IMR-90 (cell line): ENCODE measurements at regions not wholly inside any gene's neighbourhood (a gene's known extent, or its start where the extent isn't known, plus 50 kb on each side); places are given as distances from the start of the nearest gene placed in this dataset.

Source experiments
- BHLHE40 ChIP-seq: fragments of 150-350 bp; IDR thresholded peaks from 2 replicates; pipeline ENCODE4 v1.6.1; 2016; ENCODE audit warnings: mild to moderate bottlenecking, low read depth, low read length
- POLR2A ChIP-seq: IDR thresholded peaks from 2 replicates; pipeline ENCODE4 v1.6.1; 2012; ENCODE audit warnings: mild to moderate bottlenecking, low read depth, low read length
- RFX5 ChIP-seq: IDR thresholded peaks from 2 replicates; pipeline ENCODE4 v1.8.0; 2012; ENCODE audit warnings: low read depth, mild to moderate bottlenecking, low read length, moderate library complexity
- TF ChIP-seq, protein P1 (sequence below): conservative IDR thresholded peaks from 2 replicates; pipeline ENCODE4 v1.5.1; 2012; ENCODE audit warnings: mild to moderate bottlenecking, low read depth, low read length, improper control_type of control experiment

DNA sequence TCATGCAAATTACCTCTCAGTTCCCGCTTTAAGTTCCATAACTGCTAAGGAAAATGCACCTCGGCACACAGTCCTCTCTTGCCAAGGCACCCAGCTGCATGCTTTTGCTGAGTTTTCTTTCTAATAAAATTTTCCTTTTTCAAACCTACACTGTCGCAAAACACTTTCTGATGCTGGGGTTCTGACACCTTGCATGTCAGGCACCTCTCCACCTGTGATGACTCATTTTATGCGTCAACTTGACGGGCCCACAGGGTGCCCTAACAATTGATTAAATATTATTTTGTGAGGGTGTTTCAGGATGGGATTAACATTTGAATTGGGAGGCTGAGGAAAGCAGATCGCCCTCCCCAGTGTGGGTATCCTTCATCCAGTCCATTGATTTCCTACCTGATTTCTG lies 291.0 kb upstream of the STS start:
- no peak for TF ChIP-seq RFX5
- TF ChIP-seq, protein P1, sequence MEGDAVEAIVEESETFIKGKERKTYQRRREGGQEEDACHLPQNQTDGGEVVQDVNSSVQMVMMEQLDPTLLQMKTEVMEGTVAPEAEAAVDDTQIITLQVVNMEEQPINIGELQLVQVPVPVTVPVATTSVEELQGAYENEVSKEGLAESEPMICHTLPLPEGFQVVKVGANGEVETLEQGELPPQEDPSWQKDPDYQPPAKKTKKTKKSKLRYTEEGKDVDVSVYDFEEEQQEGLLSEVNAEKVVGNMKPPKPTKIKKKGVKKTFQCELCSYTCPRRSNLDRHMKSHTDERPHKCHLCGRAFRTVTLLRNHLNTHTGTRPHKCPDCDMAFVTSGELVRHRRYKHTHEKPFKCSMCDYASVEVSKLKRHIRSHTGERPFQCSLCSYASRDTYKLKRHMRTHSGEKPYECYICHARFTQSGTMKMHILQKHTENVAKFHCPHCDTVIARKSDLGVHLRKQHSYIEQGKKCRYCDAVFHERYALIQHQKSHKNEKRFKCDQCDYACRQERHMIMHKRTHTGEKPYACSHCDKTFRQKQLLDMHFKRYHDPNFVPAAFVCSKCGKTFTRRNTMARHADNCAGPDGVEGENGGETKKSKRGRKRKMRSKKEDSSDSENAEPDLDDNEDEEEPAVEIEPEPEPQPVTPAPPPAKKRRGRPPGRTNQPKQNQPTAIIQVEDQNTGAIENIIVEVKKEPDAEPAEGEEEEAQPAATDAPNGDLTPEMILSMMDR: no peak
- TF ChIP-seq POLR2A: no peak
- TF ChIP-seq BHLHE40: no peak
